Liver (tissue), 8 donors: ENCODE measurements at regions not wholly inside any gene's neighbourhood (a gene's known extent, or its start where the extent isn't known, plus 50 kb on each side); places are given as distances from the start of the nearest gene placed in this dataset.

Source experiments
- DNase-seq: peaks from one replicate; pipeline ENCODE4 v3.0.0-alpha.2; 2017; ENCODE audit warnings: low spot score
- H3K27ac ChIP-seq, 2 donors: one replicate each; pipeline ENCODE4 v1.7.0; 2013; ENCODE audit warnings: inconsistent platforms in 2 of 2, low read length in 2 of 2, control low read depth in 1 of 2, low read depth in 1 of 2, mild to moderate bottlenecking in 1 of 2
- H3K27me3 ChIP-seq, 4 donors: one replicate each; pipeline versions ENCODE4 v1.6.1 to v1.7.0; 2013; ENCODE audit warnings: low read length in 3 of 4, inconsistent platforms in 1 of 4, mild to moderate bottlenecking in 1 of 4, moderate library complexity in 1 of 4; ENCODE audit not compliant: control insufficient read depth in 4 of 4, insufficient read depth in 4 of 4
- H3K36me3 ChIP-seq, 4 donors: one replicate each; pipeline versions ENCODE4 v1.6.1 to v1.7.0; 2013; ENCODE audit warnings: low read length in 3 of 4, mild to moderate bottlenecking in 3 of 4, low read depth in 1 of 4, moderate library complexity in 1 of 4; ENCODE audit not compliant: control insufficient read depth in 4 of 4, insufficient read depth in 3 of 4
- H3K4me1 ChIP-seq, 4 donors: one replicate each; pipeline versions ENCODE4 v1.6.1 to v1.7.0; 2013; ENCODE audit warnings: low read length in 3 of 4, mild to moderate bottlenecking in 3 of 4, moderate library complexity in 1 of 4; ENCODE audit not compliant: control insufficient read depth in 4 of 4, insufficient read depth in 4 of 4
- H3K4me3 ChIP-seq, 3 donors: one replicate each; pipeline versions ENCODE4 v1.6.1 to v1.7.0; 2013; ENCODE audit warnings: low read length in 3 of 3, control low read depth in 1 of 3, low read depth in 1 of 3, mild to moderate bottlenecking in 1 of 3
- H3K9ac ChIP-seq, 2 donors: one replicate each; pipeline ENCODE4 v1.7.0; 2013; ENCODE audit warnings: low read length in 2 of 2, mild to moderate bottlenecking in 2 of 2, moderate library complexity in 2 of 2, control low read depth in 1 of 2, low read depth in 1 of 2
- H3K9me3 ChIP-seq, 4 donors: one replicate each; pipeline versions ENCODE4 v1.6.1 to v1.7.0; 2013; ENCODE audit warnings: low read length in 3 of 4; ENCODE audit not compliant: control insufficient read depth in 4 of 4
- ATF3 ChIP-seq: IDR thresholded peaks from 2 replicates; pipeline ENCODE4 v1.6.1; 2016; ENCODE audit warnings: antibody characterized with exemption
- CTCF ChIP-seq: fragments of 150-350 bp; IDR thresholded peaks from 2 replicates; pipeline ENCODE4 v1.5.1; 2017; ENCODE audit warnings: improper control_type of control experiment, low read depth, low read length; ENCODE audit not compliant: missing input control
- FOXA1 ChIP-seq: IDR thresholded peaks from 2 replicates; pipeline ENCODE4 v1.6.1; 2016; ENCODE audit warnings: antibody characterized with exemption
- FOXA2 ChIP-seq: IDR thresholded peaks from 2 replicates; pipeline ENCODE4 v1.6.1; 2016; ENCODE audit warnings: antibody characterized with exemption
- GABPA ChIP-seq, 2 donors: IDR thresholded peaks in 1 of 2; conservative IDR thresholded peaks in 1 of 2; 2 replicates each; pipeline ENCODE4 v1.6.1; 2016; ENCODE audit warnings: antibody characterized with exemption in 2 of 2, mild to moderate bottlenecking in 1 of 2, moderate library complexity in 1 of 2
- HNF4A ChIP-seq, 2 donors: conservative IDR thresholded peaks; 2 replicates each; pipeline ENCODE4 v1.6.1; 2016; ENCODE audit warnings: antibody characterized with exemption in 2 of 2, mild to moderate bottlenecking in 2 of 2
- HNF4G ChIP-seq: IDR thresholded peaks from 2 replicates; pipeline ENCODE4 v1.6.1; 2016; ENCODE audit warnings: antibody characterized with exemption
- JUND ChIP-seq, 2 donors: IDR thresholded peaks; 2 replicates each; pipeline ENCODE4 v1.6.1; 2016; ENCODE audit warnings: antibody characterized with exemption in 2 of 2
- NR2F2 ChIP-seq: IDR thresholded peaks from 2 replicates; pipeline ENCODE4 v1.6.1; 2016; ENCODE audit warnings: antibody characterized with exemption
- RAD21 ChIP-seq, 2 donors: IDR thresholded peaks; 2 replicates each; pipeline ENCODE4 v1.6.1; 2016; ENCODE audit warnings: antibody characterized with exemption in 2 of 2, mild to moderate bottlenecking in 2 of 2
- REST ChIP-seq: IDR thresholded peaks from 2 replicates; pipeline ENCODE4 v1.6.1; 2016; ENCODE audit warnings: antibody characterized with exemption, mild to moderate bottlenecking
- SP1 ChIP-seq: IDR thresholded peaks from 2 replicates; pipeline ENCODE4 v1.6.1; 2018; ENCODE audit warnings: antibody characterized with exemption, mild to moderate bottlenecking
- TAF1 ChIP-seq: conservative IDR thresholded peaks from 2 replicates; pipeline ENCODE4 v1.6.1; 2016; ENCODE audit warnings: antibody characterized with exemption, mild to moderate bottlenecking
- YY1 ChIP-seq: IDR thresholded peaks from 2 replicates; pipeline ENCODE4 v1.6.1; 2016; ENCODE audit warnings: antibody characterized with exemption, mild to moderate bottlenecking
- WGBS: extraction: QIAGEN DNeasy Blood & Tissue Kit; methylation state at CpG from one replicate; pipeline ENCODE4 v1.1.7; 2013; 5-methylcytosine and 5-hydroxymethylcytosine counted together
- TF ChIP-seq, protein P1 (sequence below): IDR thresholded peaks from 2 replicates; pipeline ENCODE4 v1.6.1; 2016; ENCODE audit warnings: antibody characterized with exemption
- TF ChIP-seq, protein P2 (sequence below): IDR thresholded peaks from 2 replicates; pipeline ENCODE4 v1.6.1; 2016; ENCODE audit warnings: antibody characterized with exemption
- donor health status: healthy.
- donor health status: healthy.
- donor health status: healthy.
- donor health status: healthy.
- donor health status: healthy.

GRCh38 chr7:25569765-25570164 lies 341.5 kb upstream of the NPVF start:
- no peaks in the 10 kb centered on the region for H3K27me3 ChIP-seq
- no peak overlapping the region for H3K27ac ChIP-seq
- no peak for TF ChIP-seq HNF4G
- no peak overlapping the region for H3K9ac ChIP-seq
- no peak for DNase-seq
- peaks cover 0 to 4% (median 1%) of the 10 kb centered on the region in 4 donors for H3K4me1 ChIP-seq
- 75% methylated on average over 3 of the region's 3 CpGs for WGBS
- no peaks in the 10 kb centered on the region for H3K9me3 ChIP-seq
- no peaks in the 10 kb centered on the region for H3K36me3 ChIP-seq
- no peak overlapping the region for H3K4me3 ChIP-seq

DNA sequence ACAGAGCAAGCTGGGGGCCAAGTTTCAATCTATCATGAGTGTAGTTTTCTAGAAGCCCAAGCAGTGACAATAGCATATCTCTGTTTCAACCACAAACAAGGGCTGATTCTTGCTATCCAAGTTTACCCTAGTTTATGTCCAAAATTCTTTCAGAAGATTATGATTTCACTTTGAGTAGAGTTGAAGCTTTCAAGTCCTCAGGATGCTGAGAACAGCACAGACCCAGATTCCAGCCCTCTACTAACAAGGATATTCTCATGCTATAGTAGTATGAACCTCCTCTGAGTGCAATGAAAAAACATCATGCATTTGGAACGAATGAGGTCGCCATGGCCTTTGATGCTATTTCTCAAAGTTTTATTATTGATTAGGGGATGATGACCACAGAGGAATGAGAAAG lies 344.1 kb upstream of the NPVF start:
- Histone ChIP-seq H3K4me1 (peaks cover 0 to 4% (median 1%) of the 10 kb centered on the region in 4 donors), H3K36me3 (no peaks in the 10 kb centered on the region), H3K4me3 (no peak overlapping the region), H3K9ac (no peak overlapping the region), H3K9me3 (no peaks in the 10 kb centered on the region), H3K27ac (no peak overlapping the region), H3K27me3 (no peaks in the 10 kb centered on the region)
- WGBS = 89% methylated on average over 2 of the region's 2 CpGs
- no peak for DNase-seq
- TF ChIP-seq SP1 (no peak), NR2F2 (no peak), RAD21 (IDR thresholded peaks at IDR 0.05) (no peak), GABPA (IDR thresholded peaks at IDR 0.05 in 1 of 2, conservative IDR thresholded peaks at IDR 0.05 in 1 of 2) (no peak), ATF3 (no peak), TAF1 (no peak), REST (no peak), CTCF (no peak), FOXA2 (no peak), JUND (IDR thresholded peaks at IDR 0.05) (no peak), YY1 (no peak)
- TF ChIP-seq, protein P1, sequence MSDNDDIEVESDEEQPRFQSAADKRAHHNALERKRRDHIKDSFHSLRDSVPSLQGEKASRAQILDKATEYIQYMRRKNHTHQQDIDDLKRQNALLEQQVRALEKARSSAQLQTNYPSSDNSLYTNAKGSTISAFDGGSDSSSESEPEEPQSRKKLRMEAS = no peak

DNA sequence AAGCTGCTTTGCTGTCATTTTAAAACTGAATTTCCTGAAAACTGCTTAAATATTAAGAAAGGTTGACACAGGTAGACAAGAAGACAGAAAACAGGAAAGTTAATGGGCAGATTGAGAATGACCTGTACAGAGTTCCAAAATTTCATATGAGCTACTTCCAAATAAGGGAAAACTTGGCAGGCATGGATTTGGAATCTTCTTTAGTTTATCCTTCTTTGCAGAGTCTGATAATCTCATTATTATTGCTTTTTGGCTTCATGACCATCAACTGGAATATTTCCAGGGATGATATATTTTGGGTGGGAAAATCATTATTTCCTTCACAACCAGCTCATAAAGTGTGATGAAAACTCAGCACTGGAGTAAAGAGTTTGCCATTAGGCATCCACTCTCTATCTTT lies 346.5 kb upstream of the NPVF start:
- H3K36me3 ChIP-seq = no peaks in the 10 kb centered on the region
- H3K4me1 ChIP-seq = no peaks in the 10 kb centered on the region
- H3K9ac ChIP-seq = no peak overlapping the region
- no peaks in the 10 kb centered on the region for H3K9me3 ChIP-seq
- no peak overlapping the region for H3K4me3 ChIP-seq
- no peak overlapping the region for H3K27ac ChIP-seq
- H3K27me3 ChIP-seq = no peaks in the 10 kb centered on the region
- DNase-seq = no peak
- TF ChIP-seq REST (no peak), FOXA1 (no peak), HNF4A (conservative IDR thresholded peaks at IDR 0.05) (no peak)
- TF ChIP-seq, protein P1 = no peak
- TF ChIP-seq, protein P2, sequence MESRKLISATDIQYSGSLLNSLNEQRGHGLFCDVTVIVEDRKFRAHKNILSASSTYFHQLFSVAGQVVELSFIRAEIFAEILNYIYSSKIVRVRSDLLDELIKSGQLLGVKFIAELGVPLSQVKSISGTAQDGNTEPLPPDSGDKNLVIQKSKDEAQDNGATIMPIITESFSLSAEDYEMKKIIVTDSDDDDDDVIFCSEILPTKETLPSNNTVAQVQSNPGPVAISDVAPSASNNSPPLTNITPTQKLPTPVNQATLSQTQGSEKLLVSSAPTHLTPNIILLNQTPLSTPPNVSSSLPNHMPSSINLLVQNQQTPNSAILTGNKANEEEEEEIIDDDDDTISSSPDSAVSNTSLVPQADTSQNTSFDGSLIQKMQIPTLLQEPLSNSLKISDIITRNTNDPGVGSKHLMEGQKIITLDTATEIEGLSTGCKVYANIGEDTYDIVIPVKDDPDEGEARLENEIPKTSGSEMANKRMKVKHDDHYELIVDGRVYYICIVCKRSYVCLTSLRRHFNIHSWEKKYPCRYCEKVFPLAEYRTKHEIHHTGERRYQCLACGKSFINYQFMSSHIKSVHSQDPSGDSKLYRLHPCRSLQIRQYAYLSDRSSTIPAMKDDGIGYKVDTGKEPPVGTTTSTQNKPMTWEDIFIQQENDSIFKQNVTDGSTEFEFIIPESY = no peak
